ENCODE measurements at regions not wholly inside any gene's neighbourhood (a gene's known extent, or its start where the extent isn't known, plus 50 kb on each side); places are given as distances from the start of the nearest gene placed in this dataset.
A peak's percentile ranks its signal among the peaks of the same experiment; 100 is the strongest.

DNA sequence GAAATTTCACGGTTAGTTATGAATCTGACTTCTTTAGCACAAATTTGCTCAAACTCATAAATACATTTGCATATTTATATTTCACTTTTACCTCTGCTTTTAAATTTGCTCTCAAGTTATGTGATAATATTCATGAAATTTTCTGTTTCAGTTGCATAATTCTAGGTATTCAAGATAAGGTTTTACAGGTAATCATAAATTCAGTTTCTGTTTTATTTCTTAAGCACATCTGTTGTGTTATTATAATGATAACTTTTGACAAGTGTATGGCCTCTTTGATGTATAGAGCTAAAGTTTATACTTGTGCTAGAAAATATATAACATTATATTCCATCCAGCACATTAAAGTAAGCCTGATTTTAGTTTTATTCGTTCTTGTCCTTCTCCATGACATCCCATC is 308.1 kb downstream of the SLC7A11 start:
- Histone ChIP-seq H3K36me3 (replicated peaks in 1 of 2; ENCODE audit: insufficient read depth in 1 of 2, low read depth in 2 of 2) (no peaks in the 10 kb centered on the region), H3K4me3 (no peak overlapping the region), H3K27me3 (no peaks in the 10 kb centered on the region), H3K9me3 (no peaks in the 10 kb centered on the region), H3K27ac (no peak overlapping the region), H3K4me1 (no peaks in the 10 kb centered on the region)
- ATAC-seq (no peak), DNase-seq (no peak)
- intact Hi-C loops (cut with DNase I), result no loop called here
- no peak for TF ChIP-seq POLR2A (IDR thresholded peaks at IDR 0.05)
- TF ChIP-seq, protein P1, sequence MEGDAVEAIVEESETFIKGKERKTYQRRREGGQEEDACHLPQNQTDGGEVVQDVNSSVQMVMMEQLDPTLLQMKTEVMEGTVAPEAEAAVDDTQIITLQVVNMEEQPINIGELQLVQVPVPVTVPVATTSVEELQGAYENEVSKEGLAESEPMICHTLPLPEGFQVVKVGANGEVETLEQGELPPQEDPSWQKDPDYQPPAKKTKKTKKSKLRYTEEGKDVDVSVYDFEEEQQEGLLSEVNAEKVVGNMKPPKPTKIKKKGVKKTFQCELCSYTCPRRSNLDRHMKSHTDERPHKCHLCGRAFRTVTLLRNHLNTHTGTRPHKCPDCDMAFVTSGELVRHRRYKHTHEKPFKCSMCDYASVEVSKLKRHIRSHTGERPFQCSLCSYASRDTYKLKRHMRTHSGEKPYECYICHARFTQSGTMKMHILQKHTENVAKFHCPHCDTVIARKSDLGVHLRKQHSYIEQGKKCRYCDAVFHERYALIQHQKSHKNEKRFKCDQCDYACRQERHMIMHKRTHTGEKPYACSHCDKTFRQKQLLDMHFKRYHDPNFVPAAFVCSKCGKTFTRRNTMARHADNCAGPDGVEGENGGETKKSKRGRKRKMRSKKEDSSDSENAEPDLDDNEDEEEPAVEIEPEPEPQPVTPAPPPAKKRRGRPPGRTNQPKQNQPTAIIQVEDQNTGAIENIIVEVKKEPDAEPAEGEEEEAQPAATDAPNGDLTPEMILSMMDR (IDR thresholded peaks at IDR 0.05), result no peak
- 44 to 76% methylated on average over 2 of the region's 2 CpGs for WGBS, 2 donors

GRCh38 chr4:137927972-137928371 is 314.2 kb downstream of the SLC7A11 start:
- Histone ChIP-seq H3K27me3 (no peaks in the 10 kb centered on the region), H3K36me3 (replicated peaks in 1 of 2; ENCODE audit: insufficient read depth in 1 of 2, low read depth in 2 of 2) (no peaks in the 10 kb centered on the region), H3K9me3 (no peaks in the 10 kb centered on the region), H3K27ac (no peak overlapping the region), H3K4me1 (no peaks in the 10 kb centered on the region), H3K4me3 (no peak overlapping the region)
- DNase-seq, result no peak
- 22 to 26% methylated on average over 1 of the region's 1 CpG for WGBS, 2 donors
- intact Hi-C loops (cut with DNase I), result no loop called here
- ATAC-seq, result no peak
- TF ChIP-seq, protein P1 (IDR thresholded peaks at IDR 0.05), result no peak
- TF ChIP-seq POLR2A (IDR thresholded peaks at IDR 0.05), result no peak

- Histone ChIP-seq H3K4me1 (no peaks in the 10 kb centered on the region), H3K27ac (no peak overlapping the region), H3K9me3 (no peaks in the 10 kb centered on the region), H3K4me3 (no peak overlapping the region), H3K36me3 (replicated peaks in 1 of 2; ENCODE audit: insufficient read depth in 1 of 2, low read depth in 2 of 2) (no peaks in the 10 kb centered on the region), H3K27me3 (no peaks in the 10 kb centered on the region)
- 56 to 57% methylated on average over 3 of the region's 3 CpGs for WGBS, 2 donors
- no peak for DNase-seq
- no peak for TF ChIP-seq POLR2A (IDR thresholded peaks at IDR 0.05)
- TF ChIP-seq, protein P1 (IDR thresholded peaks at IDR 0.05), result no peak
- intact Hi-C loops (cut with DNase I), result no loop called here
- ATAC-seq, result no peak
Observed at GRCh38 chr4:137923494-137923893, 318.7 kb downstream of the SLC7A11 start.

DNA sequence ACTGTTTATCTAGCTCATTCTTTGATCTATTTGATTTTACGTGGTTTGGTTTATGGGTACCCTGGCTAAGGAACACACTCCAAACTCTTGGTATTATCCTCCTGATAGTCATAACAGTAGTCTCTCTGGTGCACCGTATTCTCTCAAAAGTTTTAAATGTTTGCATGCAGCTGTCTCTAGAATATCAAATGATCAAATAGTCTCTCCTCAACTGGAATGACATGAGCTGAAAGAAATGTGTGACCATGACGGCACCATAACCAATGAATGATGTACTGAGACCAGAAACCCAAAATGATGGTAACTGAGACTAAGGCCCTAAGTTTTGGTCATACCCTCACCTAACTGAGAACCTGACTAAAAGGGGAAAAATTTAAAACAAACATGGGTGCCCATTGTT is 319.4 kb downstream of the SLC7A11 start:
- H3K27me3 ChIP-seq, result no peaks in the 10 kb centered on the region
- TF ChIP-seq POLR2A (IDR thresholded peaks at IDR 0.05), result no peak
- TF ChIP-seq, protein P1 (IDR thresholded peaks at IDR 0.05), result no peak
- intact Hi-C loops (cut with DNase I), result no loop called here
- no peaks in the 10 kb centered on the region for H3K36me3 ChIP-seq (replicated peaks in 1 of 2; ENCODE audit: insufficient read depth in 1 of 2, low read depth in 2 of 2)
- 81 to 83% methylated on average over 3 of the region's 3 CpGs for WGBS, 2 donors
- no peaks in the 10 kb centered on the region for H3K4me1 ChIP-seq
- no peak overlapping the region for H3K4me3 ChIP-seq
- no peak for DNase-seq
- no peaks in the 10 kb centered on the region for H3K9me3 ChIP-seq
- ATAC-seq, result no peak
- no peak overlapping the region for H3K27ac ChIP-seq

DNA sequence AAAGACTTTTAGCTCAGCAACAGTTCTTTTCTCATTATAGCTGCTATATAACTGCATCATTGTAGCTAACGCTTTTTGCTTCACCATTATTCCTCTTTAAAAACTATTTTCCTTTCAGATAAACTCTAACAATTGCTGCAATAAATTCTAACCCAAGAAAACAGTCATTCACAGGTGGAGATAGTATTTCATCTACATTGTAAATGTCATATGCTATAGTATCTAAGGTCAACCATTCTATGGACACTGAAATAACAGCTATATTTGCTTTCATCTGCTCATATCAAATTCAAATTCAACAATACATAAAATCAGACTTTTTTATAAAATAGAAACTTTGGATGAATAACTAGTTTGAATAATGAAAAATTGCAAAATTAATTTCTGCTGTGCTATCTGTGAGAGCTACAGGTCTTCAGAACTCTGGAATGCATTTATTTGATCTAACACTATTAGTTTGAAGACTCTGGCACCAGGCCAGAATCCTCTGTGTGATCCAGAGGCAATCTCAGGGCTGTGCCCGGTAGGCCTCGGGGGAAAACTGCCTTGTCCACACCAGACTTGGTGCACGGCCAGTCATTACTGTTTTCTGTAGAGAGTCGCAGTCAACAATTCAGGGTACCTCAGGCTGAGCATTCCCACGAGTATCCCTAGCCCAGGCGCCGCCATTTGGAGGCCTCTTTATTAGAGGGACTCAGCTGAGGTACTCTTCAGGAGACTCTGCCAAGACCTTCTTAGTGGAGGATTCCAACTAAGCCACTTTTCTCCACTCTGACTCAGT is 332.4 kb downstream of the SLC7A11 start:
- no peaks in the 10 kb centered on the region for H3K9me3 ChIP-seq
- TF ChIP-seq, protein P1 (IDR thresholded peaks at IDR 0.05), result no peak
- no peak for TF ChIP-seq POLR2A (IDR thresholded peaks at IDR 0.05)
- no peaks in the 10 kb centered on the region for H3K27me3 ChIP-seq
- no peak overlapping the region for H3K4me3 ChIP-seq
- 41 to 47% methylated on average over 8 of the region's 8 CpGs for WGBS, 2 donors
- DNase-seq (peak; percentile 16 to 61 (median 44)), ATAC-seq (no peak)
- intact Hi-C loops (cut with DNase I), result no loop called here
- H3K4me1 ChIP-seq, result no peaks in the 10 kb centered on the region
- no peaks in the 10 kb centered on the region for H3K36me3 ChIP-seq (replicated peaks in 1 of 2; ENCODE audit: insufficient read depth in 1 of 2, low read depth in 2 of 2)
- H3K27ac ChIP-seq, result no peak overlapping the region

All from body of pancreas (tissue), 4 donors.